Cerebellar cortex (tissue), 1 donor: ENCODE measurements at regions not wholly inside any gene's neighbourhood (a gene's known extent, or its start where the extent isn't known, plus 50 kb on each side); places are given as distances from the start of the nearest gene placed in this dataset.

Experiments
- DNase-seq: peaks from one replicate; pipeline ENCODE4 v3.0.0-alpha.2; 2015; ENCODE audit warnings: low spot score

DNA sequence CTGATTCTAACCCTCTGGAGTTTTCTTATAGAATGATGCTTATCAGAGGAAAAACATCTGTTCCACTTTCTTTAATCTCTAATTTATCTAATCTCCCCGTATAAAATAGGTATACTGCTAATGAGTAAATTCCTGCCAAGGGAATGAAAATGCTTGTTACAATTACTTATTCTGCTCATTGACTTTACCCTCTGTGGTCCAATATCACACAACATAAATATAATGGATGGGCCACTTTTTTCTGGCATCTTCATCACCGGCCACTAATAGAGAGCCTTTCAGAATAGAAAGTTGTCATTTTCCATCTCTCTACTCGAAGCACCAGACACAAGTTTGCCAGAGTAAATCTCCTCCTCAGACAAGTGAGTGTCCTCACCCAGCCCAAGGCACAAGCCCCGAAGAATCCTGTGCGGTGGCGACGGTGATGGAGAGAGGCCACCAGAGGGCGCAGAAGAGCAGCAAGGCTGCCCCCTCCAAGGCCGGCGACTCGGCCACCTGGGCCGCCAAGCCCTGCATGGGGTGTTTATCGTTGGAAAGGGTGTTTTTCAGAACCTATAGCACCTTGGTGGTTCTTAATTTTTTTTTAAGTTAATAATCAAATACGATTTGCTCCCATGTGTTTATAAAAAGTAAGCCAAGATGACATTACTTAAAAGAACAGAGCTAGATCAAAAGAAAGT is 212.9 kb upstream of the ARID1B start:
- peak; percentile 77 for DNase-seq

DNA sequence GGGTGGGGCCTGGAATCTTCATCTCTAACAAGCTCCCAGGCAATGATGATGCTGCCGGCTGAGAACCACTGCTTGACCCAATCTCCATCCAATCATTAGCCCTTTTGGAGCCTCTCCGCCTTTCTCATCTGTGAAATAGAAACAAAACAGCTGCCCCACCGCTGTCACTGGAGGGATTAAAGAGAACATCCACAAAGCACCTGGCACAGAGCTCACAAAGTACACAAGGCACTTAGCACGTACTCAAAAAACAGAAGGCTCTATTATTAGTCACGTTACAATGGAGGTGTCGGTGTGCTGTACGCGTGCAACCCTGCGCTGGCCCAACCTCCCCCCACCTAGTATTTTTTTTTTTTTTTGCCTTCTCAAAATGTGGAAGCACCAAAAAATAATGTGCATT is 213.5 kb upstream of the ARID1B start:
- no peak for DNase-seq

DNA sequence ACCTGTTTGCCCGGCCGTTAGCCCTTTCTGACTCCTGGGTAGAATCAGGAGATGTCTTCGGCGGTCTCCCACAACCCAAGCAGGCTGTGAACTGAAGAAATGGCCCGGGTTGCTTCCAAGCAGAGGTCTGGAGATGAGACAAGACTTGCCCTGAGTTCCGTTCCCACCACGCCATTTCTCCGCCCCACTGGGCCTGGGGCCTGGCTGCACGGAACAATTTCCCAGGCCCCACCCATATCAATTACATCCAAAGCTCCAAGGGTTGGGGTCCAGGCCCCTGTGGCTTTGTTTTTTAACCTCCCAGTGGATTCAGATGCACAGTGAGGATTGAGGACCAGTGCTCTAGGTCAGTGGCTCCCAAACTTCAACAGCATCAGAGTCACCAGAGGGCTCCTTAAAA is 214.5 kb upstream of the ARID1B start:
- DNase-seq, result no peak

DNA sequence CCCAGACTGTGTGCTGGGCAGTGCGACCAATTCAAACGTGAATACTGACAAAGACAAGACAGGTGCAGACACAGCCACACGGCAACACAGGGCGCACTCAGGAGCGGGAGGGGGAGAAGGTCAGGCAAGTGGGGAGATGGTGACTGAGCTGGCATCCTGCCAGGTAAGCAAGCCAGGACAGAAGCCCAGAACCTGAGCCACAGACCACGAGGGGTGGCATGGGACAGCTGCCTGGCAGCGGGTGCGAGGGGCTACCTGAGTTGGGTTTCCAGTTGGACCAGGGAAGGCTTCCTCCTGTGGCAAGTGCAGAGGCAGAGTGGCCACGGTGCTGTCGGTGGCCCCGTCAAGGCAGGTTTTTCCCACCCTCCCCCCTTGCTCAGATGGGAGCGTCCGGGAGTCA is 215.2 kb upstream of the ARID1B start:
- DNase-seq, result no peak

DNA sequence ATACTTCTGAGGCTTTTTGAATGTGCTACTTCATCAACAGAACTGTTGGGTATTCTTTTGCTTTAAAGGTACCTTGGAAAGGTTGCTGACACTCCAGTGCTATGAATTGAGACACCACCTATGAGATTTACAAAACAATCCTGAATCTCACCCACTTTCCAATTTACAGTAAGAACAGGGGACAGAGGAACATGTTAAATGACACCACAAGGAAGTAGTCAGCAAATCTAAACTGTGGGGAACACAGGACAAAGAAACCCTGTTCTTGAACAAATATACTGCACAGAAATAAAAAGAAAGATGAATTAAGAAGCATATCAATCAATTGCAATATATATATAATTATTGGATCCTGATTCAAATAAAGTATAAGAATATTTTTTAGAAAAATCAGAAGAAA is 216.7 kb upstream of the ARID1B start:
- no peak for DNase-seq

DNA sequence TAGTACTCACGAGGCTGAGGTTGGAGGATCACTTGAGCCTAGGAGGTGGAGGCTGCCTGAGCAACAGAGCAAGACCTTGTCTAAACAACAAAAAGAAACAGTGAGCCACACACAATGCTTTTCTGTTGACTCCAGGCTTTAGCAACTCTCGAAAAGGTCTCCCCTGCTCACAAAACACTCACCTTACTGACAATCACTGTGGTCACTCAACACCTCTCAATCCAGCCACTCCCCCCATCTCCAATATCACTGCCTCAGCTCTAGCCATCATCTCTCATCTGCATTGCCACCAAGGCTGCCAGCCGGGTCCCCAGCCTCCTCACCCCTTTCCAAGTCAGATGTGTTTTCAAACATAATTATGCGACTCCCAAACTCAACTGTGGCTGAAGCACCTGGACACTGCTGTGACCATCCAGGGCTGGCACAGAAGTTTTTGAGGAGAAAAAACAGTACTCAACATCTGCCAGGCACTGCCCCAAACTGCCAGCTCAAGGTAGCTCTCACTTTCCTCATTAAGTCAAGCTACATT is 218.0 kb upstream of the ARID1B start:
- no peak for DNase-seq

DNA sequence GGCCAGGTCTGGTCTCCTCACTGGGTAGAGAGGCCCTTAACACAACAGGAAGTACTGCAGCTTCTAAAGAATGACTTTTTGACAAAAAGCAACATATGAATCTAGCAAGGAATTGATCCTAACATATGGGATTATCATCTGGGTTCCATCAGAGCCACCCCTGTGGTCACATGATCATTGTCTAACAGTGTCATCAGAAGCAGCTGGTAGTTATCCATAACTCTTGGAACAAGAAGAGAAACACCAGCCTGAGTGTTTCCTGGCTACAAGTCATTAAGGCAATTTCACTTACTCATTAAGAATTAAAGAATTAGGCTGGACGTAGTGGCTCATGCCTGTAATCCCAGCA is 219.3 kb upstream of the ARID1B start:
- DNase-seq, result no peak

DNA sequence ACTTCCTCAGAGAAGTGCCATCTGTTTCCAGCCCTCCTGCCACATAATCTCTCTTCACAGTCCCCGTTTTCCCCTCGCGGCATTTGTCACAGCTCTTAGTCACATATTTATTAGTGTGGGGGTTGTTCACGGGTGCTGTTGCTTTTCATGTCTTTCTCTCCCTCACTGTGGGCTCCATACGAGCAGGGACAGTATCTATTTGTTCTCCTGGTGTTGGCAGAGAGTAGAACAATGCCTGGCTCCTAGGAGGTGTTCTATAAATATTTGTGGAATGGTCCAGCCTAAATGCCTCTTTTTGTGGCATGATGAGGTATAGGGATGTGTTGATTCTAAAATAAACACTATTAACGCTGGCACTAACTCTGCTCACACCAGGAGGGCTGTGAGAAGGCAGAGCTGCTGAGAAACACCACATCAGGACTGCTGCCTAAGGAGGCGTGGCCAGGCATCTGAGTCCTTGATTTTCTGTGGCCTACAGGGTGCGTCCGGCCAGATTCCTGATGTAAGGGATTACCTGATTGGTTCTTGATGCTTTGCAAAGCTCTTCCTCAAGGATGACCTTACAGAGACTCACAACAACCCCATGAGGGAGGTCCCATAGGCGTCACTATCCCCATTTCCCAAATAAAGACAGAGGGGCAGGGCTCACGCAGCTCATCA is 219.8 kb upstream of the ARID1B start:
- peak; percentile 58 for DNase-seq

DNA sequence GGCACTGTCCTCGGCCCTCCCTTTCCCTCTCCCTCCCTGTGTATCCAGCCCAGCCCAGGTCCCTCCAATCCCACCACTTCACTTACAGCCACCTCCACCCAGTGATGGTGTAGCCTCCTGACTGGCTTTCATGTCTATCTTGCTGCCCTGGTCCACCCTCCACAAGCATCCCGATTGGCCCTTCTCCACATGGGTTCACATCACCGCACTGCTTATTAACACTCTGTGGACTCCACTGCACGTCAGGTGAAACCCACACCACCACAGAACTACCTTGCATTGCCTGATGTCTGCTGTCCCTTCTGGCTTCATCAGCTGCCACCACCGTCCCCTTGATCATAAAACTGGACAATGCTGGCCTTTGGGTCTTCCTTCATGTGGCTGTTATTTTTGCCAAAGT is 220.4 kb upstream of the ARID1B start:
- no peak for DNase-seq

DNA sequence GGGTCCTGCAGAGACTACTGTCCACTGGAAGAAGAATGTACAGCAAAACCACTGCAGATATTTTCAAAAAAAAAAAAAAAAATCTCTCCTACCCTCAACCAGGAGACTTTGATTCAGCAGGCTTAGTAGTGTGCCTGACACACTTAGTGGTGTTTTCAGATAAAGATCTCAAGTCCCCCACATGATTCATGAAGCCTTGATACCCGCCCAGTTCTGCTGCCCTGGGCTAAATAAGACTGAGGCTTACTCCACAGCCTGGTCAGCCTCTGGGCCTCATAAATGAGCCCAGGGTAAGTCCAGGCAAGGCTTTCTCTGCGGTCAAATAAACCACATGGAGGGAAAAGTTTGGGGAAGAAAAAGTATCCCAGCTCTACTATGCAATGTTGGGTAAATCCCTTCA is 222.1 kb upstream of the ARID1B start:
- DNase-seq, result no peak

DNA sequence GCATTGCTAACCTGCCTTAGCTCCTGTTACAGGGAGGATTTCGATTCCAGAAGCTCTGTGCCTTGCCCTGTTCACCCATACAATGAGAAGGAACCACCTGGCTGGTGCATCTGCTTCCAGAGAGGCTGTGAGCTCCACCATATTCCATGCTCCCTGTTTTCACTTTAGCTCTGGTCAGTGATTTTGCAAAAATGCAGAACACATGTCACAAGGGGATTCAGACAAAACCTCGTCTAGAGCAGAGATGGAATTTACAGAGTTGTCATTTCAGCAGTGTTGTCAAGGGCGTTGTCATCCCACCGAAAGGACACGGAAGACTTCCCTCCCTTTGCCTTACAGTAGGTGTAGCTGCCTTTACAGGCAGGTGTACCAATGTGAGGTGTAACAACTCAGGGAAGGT is 223.0 kb upstream of the ARID1B start:
- peak; percentile 16 for DNase-seq

DNA sequence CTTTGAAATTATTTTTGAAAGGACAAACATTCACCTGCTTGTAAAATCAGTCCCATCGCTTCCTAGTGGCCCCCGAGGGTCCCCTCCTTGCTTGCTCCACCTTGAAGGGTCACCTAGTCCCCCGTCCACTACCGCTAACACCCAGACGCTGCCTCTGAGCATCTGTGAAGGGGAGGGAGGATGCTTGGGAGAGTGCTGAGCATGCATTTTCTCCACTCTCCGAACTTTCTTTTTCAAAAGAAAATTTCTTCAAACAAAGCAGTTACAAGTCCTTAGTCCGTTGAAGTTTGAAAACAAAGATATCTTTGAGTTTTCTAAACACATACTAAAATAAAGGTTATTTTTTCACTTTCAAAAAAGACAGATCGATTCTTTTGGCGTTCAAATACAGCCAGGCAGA is 224.3 kb upstream of the ARID1B start:
- DNase-seq, result no peak

DNA sequence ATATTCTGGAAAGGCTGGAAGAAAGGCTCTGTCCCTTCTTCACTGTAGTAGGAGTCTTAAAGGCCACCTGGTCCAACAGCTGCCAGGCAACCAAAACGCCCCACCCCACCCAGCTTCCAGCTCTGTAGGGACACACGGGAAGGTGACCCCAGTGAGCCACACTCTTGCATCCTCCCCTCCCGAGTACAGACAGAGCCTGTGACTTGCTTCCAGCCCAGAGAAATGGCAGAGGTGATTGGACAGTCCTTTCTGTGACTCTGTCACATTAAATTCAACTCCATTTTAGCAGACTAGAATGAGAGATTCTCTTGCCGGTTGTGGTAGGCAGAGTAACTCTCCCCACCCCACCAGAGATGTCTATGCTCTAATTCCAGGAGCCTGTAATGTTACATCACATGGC is 226.2 kb upstream of the ARID1B start:
- DNase-seq, result no peak

DNA sequence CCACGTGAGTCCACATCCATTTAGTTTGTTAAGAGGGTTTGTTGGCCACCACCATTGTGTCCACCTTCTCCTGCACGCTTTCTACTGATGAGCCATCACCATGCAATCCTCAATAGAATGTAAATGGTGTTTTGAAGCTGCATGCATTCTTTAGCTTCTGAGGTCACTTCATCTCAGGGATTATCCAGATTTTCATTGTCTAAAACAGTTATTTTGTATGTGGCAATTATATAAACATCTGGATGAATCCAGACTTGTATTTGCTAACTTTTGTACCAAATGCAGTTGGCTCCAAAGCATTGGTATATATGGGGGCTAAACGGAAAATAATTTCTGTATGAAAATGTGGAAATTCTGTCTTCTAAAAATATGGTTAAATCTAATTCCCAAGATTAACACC is 231.2 kb upstream of the ARID1B start:
- no peak for DNase-seq

DNA sequence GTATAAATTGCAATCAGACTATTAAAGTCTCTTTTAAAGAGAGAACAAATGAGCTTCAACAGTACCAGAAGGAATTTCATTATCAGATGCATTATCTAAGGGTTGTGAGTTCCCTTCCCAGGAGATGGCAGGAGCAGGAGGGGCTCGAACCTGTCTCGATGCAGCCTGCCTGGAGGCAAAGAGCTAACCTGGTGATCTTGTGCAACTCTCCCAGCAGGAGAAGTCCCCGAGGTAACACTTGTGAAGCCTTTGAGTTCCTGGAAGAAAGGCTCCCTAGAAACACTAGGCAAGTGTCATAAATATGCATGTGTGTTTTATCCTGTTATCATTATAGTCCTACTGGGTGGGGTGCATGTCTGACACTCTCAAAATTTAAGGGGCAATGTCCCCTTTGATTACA is 232.2 kb upstream of the ARID1B start:
- DNase-seq, result no peak

DNA sequence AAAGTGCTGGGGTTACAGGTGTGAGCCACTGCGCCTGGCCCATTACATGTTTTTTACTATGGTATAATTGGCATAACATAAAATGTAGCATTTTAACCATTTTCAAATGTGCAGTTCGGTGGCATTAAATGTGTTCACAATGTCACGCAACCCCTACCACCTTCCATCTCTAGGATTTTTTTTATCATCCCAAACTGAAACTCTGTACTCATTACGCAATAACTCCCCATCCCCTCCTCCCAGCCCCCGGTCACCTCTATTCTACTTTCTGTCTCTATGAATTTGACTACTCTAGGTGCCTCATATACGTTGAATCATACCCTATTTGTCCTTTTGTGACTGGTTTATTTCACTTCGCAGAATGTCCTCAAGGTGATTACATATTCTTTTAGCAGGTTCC is 233.1 kb upstream of the ARID1B start:
- no peak for DNase-seq

DNA sequence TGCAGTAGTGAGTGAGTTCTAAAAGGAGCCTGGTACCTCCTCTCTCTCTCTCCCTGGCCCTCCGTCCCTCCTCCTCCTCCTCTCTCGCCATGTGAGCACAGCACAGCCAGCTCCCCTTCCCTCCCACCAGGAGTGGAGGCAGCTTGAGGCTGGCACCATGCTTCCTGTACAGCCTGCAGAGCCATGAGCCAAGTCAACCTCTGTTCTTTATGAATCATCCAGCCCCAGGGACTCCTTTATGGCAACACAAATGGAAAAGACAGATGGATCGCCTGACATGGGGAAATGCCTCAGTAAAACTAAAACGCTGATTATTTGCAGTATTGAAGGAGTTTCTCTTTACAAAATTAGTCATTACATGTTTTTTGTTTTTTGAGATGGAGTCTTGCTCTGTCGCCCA is 233.7 kb upstream of the ARID1B start:
- no peak for DNase-seq

DNA sequence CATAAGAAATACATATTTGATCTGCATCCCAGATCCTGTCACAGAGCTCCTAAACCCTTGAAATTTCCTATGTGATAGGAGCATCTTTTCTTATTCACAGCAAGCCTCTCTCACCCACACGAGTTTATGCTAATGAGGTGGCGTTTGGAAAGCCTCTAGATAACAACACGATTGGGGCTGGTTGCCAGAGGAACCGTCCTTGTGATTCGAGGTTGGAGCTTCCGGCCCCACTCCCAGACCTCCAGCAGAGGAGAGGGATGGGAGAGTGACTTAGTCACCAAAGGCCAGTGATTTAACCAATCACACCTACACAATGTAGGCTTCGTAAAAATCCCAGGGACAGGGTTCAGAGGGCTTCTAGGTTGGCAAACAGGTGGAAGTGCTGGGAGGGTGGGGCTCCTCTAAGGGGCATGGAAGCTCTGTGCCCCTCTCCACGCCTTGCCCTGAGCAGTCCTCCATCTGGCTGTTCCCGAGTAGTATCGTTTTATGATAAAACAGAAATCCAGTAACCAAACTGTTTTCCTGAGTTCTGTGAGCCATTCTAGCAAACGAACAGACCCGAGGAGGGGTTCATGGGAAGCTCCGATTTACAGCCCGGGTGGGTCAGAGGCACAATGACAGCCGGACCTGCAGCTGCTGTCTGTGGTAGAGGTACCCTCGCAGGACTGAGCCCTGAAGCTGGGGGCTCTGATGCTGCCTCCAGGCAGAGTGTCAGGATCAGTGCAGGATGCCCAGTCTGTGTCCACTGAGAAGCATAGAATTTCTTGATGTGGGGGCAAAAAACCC is 238.1 kb upstream of the ARID1B start:
- DNase-seq, result no peak

DNA sequence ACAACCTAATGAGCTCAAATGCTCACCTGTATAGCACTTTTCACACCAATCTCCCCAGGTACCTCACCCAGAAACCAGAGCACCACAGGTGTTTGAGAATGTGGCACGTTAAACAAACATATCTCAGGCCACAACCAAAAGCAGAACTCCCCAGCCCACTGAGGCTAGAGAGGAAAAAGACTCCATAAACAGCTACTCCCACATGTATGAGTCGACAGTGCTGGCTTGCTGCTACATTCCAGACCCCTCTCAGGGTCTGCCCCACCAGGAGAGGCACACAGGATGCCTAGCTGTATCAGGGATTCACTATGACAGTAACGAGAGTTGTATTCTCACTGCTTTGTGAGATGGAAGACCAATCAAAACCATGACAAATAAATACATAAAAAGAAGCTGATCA is 242.6 kb upstream of the ARID1B start:
- DNase-seq, result no peak

DNA sequence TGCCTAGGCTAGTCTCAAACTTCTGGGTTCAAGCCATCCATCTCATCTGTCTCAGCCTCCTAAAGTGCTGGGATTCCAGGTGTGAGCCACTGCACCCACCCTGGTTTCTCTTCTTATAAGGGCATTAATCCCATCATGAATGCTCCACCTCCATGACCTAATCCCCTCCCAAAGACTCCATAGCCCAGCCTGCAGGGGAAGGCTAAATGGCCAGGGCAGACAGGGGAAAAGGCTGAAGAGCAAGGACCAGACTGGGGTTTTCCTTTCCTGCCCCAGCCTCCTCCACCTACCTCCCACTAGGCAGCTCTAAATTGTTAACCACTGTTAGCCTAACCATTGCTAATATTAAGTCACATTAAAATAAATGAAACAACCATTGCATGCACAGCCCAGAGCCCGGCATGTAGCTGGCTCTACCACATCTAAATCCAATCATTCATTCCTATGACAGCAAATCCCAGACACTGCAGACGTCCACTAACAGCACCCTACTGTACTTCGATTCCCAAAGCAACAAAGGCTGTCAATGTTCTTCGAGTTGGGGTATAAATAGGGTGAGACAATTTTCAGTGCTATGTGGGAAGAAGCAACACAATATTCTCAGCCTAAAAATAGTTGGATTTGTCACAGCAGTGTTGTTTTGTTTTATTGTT is 243.2 kb upstream of the ARID1B start:
- no peak for DNase-seq

DNA sequence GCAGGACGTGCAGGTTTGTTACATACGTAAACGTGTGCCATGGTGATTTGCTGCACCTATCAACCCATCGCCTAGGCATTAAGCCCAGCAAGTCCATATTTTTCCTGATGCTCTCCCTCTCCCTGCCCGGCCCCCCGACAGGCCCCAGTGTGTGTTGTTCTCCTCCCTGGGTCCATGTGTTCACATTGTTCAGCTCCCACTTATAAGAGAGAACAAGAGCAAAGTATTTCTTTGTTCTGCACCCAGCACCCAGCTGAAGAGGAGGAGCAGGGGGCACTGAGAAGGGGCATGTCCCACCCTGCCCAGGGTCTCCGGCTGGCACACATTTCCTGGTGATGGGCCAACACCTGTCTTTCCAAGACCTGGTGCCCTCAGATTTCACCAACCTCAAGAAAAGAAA is 251.1 kb upstream of the ARID1B start:
- DNase-seq, result no peak

DNA sequence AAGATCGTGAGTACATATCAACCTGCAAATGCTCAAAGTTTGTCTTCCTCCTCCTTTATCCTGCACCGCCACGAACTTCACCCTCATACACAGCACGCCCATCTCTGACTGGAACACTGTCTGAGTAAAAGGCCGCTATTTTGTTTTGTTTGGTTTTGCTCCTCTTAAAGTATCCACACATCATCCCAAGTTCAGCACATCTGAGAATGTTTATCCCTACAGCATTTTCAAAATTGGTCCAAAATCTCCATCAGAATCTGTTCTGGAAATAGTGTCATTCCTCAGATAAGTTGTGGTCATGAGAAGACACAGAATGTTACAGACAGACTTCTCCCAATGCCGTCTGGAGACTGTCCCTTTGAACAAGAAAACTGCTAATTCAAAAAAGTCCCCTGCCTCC is 251.6 kb upstream of the ARID1B start:
- DNase-seq, result no peak

DNA sequence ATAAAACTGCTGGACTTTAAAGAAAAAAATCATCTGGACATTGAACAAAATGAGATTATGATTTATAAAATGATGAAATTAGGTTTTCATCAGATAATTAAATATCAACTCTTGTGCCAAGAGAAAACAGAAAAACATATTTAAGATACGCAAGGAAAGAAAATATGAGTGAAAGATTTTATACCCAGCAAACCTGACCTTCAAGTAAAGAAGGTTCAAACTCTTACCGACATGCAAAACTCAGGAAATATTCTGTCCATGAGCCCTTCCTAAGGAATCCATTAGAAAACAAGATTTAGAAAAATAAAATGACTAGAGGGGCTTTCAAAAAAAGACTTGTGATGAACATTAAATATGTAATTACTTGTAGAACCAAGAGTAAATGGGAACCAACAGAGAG is 257.2 kb upstream of the ARID1B start:
- DNase-seq, result no peak
